Effector memory CD4-positive, alpha-beta T cell (primary cell): ENCODE measurements at regions not wholly inside any gene's neighbourhood (a gene's known extent, or its start where the extent isn't known, plus 50 kb on each side); places are given as distances from the start of the nearest gene placed in this dataset.

Experiments
- DNase-seq, 3 donors: peaks; one replicate each; pipeline ENCODE4 v3.0.0-alpha.2; 2020
- H3K27ac ChIP-seq: 2 replicates; pipeline ENCODE4 v1.7.0; 2013; ENCODE audit warnings: mild to moderate bottlenecking, low read length, moderate library complexity; ENCODE audit not compliant: insufficient read depth, poor library complexity, severe bottlenecking
- H3K27me3 ChIP-seq: replicated peaks from 2 replicates; pipeline ENCODE4 v1.7.0; 2013; ENCODE audit warnings: mild to moderate bottlenecking, low read length; ENCODE audit not compliant: insufficient read depth, control insufficient read depth, poor library complexity, severe bottlenecking
- H3K36me3 ChIP-seq: 2 replicates; pipeline ENCODE4 v1.7.0; 2013; ENCODE audit warnings: mild to moderate bottlenecking, low read length, moderate library complexity; ENCODE audit not compliant: control insufficient read depth, insufficient read depth
- H3K4me1 ChIP-seq: 2 replicates; pipeline ENCODE4 v1.7.0; 2013; ENCODE audit warnings: low read length, mild to moderate bottlenecking; ENCODE audit not compliant: control insufficient read depth, insufficient read depth, poor library complexity, severe bottlenecking
- H3K4me3 ChIP-seq: 2 replicates; pipeline ENCODE4 v1.7.0; 2013; ENCODE audit warnings: low read length, low read depth, mild to moderate bottlenecking; ENCODE audit not compliant: insufficient read depth, poor library complexity, severe bottlenecking
- H3K9me3 ChIP-seq: 2 replicates; pipeline ENCODE4 v1.7.0; 2013; ENCODE audit warnings: mild to moderate bottlenecking, low read length, moderate library complexity; ENCODE audit not compliant: control insufficient read depth

DNA sequence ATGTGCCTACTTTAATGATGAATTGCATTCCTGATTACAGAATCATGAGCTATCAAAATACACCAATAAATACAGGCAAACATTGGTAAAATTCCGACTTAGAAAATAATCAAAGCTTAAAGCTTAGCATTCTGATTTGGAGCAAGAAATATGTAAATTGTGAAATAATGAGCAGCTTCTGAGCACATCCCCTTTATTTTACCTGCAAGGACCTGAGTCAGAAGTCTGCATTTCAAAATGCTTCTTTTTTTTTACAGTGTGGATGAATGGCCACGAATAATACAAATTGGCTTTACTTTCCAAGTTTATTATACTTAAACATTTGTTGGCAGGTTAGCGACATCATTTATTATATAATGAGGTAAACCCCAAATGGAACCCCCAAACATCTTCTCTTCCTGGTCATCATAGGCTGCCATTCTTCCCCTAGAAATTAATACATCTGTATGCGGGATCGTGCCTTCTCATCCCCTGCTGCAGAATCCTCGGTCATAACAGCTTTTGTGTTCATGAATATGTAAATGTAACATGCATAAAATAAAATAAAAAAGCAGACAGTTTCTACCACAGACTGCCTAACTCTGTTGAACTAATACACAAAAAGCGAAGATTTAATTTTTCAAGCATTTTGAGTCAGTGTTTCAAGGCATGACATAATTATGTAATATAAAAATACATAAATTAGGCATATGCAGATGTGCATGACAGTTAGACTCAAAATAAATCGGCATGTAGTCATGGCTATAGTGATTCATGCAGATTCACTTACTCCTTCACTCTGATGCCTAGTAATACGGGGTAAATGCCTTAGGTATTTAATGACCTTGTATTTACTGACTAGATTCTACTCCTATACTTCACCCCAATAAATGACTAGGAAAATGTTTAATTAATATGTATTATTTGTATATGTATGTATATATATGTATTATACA is 339.7 kb downstream of the USP25 start:
- no peak overlapping the region for H3K27ac ChIP-seq
- no peaks in the 10 kb centered on the region for H3K4me1 ChIP-seq
- H3K27me3 ChIP-seq: no peaks in the 10 kb centered on the region
- DNase-seq: no peak
- H3K9me3 ChIP-seq: no peaks in the 10 kb centered on the region
- H3K4me3 ChIP-seq: no peak overlapping the region
- H3K36me3 ChIP-seq: no peaks in the 10 kb centered on the region

DNA sequence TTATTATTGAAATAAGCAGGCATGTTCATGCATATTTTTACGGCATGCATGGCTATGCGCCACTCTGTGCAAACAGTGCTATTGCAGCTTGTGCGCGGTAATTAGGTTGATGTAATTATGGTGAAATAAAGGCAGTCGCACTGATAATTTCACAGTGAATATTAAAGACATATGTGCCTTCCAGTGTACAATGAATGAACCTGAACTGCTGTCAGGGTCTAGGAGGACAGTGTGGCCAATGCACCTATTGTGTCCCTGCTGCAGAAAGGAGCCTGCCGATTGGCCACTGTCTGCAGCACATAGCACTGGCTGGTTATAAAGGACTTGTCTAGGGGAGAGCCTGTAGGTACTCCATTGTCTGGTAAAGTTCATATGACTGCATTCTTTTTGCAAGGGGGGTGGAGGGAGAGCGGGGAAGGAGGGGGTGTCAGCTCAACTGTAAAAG is 340.4 kb downstream of the USP25 start:
- no peaks in the 10 kb centered on the region for H3K9me3 ChIP-seq
- H3K27ac ChIP-seq: no peak overlapping the region
- no peaks in the 10 kb centered on the region for H3K36me3 ChIP-seq
- H3K4me1 ChIP-seq: no peaks in the 10 kb centered on the region
- no peaks in the 10 kb centered on the region for H3K27me3 ChIP-seq
- no peak overlapping the region for H3K4me3 ChIP-seq
- DNase-seq: no peak

DNA sequence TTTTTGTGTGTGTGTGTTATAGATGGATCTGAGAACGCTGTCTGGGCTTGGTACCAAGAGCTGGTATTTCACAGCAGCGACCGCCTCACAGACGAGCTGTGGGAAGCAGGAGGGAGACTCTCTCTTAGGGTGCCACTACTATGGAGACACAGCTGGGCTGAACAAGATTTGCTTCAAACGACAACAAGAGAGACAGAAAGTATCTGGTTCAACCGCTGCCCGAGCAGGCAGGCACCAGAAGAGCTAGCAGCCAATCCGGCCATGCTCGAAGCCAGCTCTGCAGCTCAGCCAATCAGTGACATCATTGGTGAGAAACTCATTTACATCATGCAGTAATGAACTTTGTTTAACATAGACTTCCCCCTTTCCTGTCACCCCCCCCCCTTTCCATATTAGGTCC is 341.3 kb downstream of the USP25 start:
- Histone ChIP-seq H3K9me3 (no peaks in the 10 kb centered on the region), H3K27ac (no peak overlapping the region), H3K4me3 (no peak overlapping the region), H3K27me3 (no peaks in the 10 kb centered on the region), H3K36me3 (no peaks in the 10 kb centered on the region), H3K4me1 (no peaks in the 10 kb centered on the region)
- DNase-seq: no peak

DNA sequence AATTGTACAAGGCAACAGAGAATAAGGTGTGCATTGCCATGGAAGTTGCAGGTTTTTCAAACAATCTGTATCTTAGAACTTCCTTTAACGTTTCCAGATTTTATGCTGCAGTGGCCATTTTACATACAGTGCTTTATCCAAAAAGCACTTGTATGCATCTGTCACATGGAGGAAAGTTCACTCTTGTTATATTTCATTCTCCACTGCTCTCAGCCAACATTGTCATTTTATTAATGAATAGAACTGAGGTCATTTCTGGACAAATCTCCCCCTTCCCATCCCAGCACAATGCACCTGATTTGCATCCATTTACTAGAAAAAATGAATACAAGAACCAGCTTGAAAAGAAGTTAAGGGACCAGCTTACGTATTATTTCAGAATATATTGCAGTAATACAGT is 342.0 kb downstream of the USP25 start:
- DNase-seq: no peak
- H3K4me1 ChIP-seq: no peaks in the 10 kb centered on the region
- no peak overlapping the region for H3K27ac ChIP-seq
- no peaks in the 10 kb centered on the region for H3K27me3 ChIP-seq
- no peak overlapping the region for H3K4me3 ChIP-seq
- H3K36me3 ChIP-seq: no peaks in the 10 kb centered on the region
- no peaks in the 10 kb centered on the region for H3K9me3 ChIP-seq

DNA sequence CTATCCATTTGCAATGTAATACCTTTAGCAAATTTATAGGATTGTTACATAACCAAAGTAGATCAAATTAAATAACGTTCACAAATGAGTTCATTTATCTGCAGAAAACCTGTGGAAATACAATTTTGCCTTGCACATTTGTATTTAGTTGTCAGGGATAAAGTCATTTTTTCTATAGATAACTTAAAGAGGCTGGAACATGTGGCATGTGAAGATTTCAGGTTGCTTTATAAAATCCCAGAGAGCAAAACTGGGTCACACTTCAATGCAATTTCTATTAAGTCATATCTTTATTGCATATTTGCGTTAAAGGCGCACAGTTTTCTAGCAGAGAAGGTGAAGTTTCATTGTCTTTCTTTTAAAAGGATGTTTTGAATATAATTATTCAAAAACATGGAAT is 342.4 kb downstream of the USP25 start:
- no peak for DNase-seq
- H3K27ac ChIP-seq: no peak overlapping the region
- no peak overlapping the region for H3K4me3 ChIP-seq
- no peaks in the 10 kb centered on the region for H3K27me3 ChIP-seq
- H3K9me3 ChIP-seq: no peaks in the 10 kb centered on the region
- no peaks in the 10 kb centered on the region for H3K36me3 ChIP-seq
- no peaks in the 10 kb centered on the region for H3K4me1 ChIP-seq

DNA sequence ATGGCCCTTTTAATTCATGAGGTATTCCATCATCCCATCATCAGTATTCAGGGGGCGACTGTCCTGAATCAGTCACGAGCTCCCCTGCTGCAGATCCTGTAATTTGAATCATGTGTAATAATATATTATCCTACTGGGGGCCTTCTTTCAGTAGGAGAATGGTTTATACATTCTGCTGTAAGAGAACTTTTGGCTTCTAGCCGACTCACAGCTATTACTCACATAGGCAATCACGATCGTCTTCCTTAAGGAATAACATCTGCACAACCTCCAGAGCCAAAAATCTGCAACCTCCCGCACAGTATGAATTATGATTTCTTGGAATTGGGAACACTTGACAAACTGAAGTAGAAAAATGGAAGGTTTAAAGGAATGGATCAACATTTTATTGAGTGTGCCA is 343.0 kb downstream of the USP25 start:
- Histone ChIP-seq H3K9me3 (no peaks in the 10 kb centered on the region), H3K4me3 (no peak overlapping the region), H3K4me1 (no peaks in the 10 kb centered on the region), H3K27ac (no peak overlapping the region), H3K36me3 (no peaks in the 10 kb centered on the region), H3K27me3 (no peaks in the 10 kb centered on the region)
- no peak for DNase-seq

DNA sequence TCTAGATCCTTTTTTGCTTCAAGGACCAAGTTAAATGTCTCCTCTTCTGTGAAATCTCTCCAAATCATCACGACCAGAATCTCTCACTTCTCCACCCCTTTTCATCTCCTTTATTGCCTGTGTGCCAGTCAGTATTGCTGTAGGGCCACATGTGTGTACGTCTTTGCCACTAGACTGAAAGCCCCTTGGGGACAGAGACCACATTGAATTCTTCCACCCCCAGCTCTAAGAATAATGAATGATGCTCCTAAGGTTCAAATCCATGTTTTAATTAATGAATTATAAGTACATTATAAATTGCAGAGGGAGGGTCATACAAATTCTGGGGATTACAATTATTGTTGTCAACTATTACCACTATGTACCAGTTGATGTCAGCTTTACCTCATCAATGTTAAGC is 343.8 kb downstream of the USP25 start:
- Histone ChIP-seq H3K27ac (no peak overlapping the region), H3K9me3 (no peaks in the 10 kb centered on the region), H3K4me3 (no peak overlapping the region), H3K4me1 (no peaks in the 10 kb centered on the region), H3K27me3 (no peaks in the 10 kb centered on the region), H3K36me3 (no peaks in the 10 kb centered on the region)
- DNase-seq: no peak

DNA sequence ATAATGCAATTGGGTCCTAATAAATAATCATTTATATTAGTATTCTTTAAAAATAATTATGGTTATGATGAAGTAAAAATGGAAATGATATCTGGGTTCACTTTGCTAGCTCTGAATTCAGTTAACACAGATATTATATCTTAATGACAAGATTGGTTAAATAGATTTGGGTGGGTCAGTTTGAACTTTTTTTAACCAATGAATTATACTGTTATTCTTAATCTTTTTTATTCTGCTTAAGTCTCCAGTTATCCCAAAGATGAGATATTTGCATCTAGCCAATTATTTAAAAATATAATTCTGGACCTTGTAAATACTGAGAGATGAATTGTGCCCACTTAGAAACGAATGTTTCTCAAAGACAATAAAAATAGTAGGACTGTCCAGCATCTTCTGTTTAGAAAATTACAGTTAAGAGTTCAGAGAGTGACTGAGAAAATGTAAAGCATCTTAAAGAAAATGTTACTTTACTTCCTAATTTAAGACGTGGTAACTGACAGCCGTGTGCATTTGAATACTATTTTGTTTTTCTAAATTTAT is 345.2 kb downstream of the USP25 start:
- no peaks in the 10 kb centered on the region for H3K9me3 ChIP-seq
- H3K27ac ChIP-seq: no peak overlapping the region
- no peak overlapping the region for H3K4me3 ChIP-seq
- no peak for DNase-seq
- H3K36me3 ChIP-seq: no peaks in the 10 kb centered on the region
- no peaks in the 10 kb centered on the region for H3K4me1 ChIP-seq
- no peaks in the 10 kb centered on the region for H3K27me3 ChIP-seq

DNA sequence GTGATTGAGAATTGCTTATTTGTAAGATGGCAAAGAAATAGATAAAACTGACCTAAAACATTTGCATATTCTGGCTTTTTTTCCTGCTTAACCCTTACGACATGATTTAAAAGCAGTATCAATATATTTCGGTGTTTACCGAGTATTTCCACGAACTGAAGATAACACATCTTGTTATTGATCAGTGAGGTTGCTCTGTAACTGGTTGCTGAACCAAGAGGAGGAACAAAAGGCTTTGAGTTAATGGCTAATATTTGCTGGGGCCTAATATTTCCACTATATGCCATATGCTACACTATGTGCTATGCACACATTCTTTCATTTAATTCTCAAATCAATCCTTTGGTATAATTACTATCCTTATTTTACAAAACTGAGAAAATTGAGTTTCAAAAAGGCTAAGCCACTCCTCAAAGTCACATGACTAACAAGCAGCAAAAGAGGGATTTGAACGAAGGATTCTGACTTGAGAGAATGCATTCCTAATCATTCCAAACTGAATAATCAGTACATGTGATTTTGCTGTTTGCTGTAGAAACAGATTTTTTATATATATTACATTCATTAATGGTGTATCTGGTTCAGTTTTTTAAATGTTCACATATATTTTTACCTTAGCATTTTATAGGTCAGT is 346.0 kb downstream of the USP25 start:
- DNase-seq: no peak
- H3K27me3 ChIP-seq: no peaks in the 10 kb centered on the region
- no peak overlapping the region for H3K27ac ChIP-seq
- no peaks in the 10 kb centered on the region for H3K36me3 ChIP-seq
- no peak overlapping the region for H3K4me3 ChIP-seq
- H3K4me1 ChIP-seq: no peaks in the 10 kb centered on the region
- H3K9me3 ChIP-seq: no peaks in the 10 kb centered on the region

DNA sequence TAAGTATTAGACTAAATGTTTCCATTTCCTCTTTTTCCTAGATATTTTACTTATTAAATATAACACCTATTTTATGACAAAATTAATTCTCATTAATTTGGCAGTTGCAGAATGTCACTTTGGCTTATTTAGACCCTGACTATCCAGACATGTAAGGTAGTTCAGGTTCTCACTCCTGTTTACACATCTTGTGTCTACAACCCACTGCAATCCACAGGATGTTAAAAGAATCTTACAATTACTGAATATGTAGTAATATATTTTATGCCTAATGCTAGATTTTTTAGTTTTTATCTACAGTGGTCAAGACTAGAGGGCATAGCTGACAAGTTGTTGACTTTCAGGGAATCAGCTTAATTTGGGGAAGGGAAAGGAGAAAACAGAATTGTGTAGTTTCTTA is 346.7 kb downstream of the USP25 start:
- H3K9me3 ChIP-seq: no peaks in the 10 kb centered on the region
- H3K27ac ChIP-seq: no peak overlapping the region
- DNase-seq: no peak
- H3K4me3 ChIP-seq: no peak overlapping the region
- no peaks in the 10 kb centered on the region for H3K36me3 ChIP-seq
- no peaks in the 10 kb centered on the region for H3K4me1 ChIP-seq
- H3K27me3 ChIP-seq: no peaks in the 10 kb centered on the region
